Astrocyte of the cerebellum (primary cell): ENCODE measurements at regions not wholly inside any gene's neighbourhood (a gene's known extent, or its start where the extent isn't known, plus 50 kb on each side); places are given as distances from the start of the nearest gene placed in this dataset.

Experiments used
- DNase-seq: peaks from one replicate; pipeline ENCODE4 v3.0.0-alpha.2; 2011; ENCODE audit warnings: low read depth
- H3K4me3 ChIP-seq: 2 replicates; pipeline ENCODE4 v1.5.1; 2011; ENCODE audit warnings: mild to moderate bottlenecking, low read depth, low read length, moderate library complexity
- in situ Hi-C: cut with HindIII; loops from 2 replicates; pipeline ENCODE4 v1.10.0; 2017; ENCODE audit warnings: low sequenced_read_pairs
- TF ChIP-seq, protein P1 (sequence below): IDR thresholded peaks from 2 replicates; pipeline ENCODE4 v1.5.1; 2012; ENCODE audit warnings: low read length, low read depth, moderate library complexity, mild to moderate bottlenecking; ENCODE audit errors: missing control alignments

DNA sequence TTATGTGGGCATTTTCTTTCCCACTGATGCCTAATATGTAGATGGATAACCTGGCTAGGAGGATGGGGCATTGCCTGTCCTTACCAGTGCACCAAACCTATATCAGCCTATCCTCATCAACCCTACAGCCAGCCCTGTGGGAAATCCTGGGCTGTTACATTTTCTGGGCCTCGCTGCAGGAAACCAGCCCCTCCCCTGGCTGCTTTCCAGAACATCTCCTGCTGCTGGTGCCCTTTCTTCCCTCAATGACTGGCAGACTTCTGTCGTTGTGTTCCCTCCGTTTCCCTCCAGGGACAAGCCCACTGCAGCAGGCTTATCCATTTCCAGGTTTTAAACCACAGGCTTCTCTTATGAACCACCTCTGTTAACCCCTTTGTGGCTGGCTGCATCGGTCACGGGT, 486.1 kb upstream of the COBL start:
- TF ChIP-seq, protein P1, sequence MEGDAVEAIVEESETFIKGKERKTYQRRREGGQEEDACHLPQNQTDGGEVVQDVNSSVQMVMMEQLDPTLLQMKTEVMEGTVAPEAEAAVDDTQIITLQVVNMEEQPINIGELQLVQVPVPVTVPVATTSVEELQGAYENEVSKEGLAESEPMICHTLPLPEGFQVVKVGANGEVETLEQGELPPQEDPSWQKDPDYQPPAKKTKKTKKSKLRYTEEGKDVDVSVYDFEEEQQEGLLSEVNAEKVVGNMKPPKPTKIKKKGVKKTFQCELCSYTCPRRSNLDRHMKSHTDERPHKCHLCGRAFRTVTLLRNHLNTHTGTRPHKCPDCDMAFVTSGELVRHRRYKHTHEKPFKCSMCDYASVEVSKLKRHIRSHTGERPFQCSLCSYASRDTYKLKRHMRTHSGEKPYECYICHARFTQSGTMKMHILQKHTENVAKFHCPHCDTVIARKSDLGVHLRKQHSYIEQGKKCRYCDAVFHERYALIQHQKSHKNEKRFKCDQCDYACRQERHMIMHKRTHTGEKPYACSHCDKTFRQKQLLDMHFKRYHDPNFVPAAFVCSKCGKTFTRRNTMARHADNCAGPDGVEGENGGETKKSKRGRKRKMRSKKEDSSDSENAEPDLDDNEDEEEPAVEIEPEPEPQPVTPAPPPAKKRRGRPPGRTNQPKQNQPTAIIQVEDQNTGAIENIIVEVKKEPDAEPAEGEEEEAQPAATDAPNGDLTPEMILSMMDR, result no peak
- no peak for DNase-seq
- no peak overlapping the region for H3K4me3 ChIP-seq
- in situ Hi-C loops, result no loop called here

DNA sequence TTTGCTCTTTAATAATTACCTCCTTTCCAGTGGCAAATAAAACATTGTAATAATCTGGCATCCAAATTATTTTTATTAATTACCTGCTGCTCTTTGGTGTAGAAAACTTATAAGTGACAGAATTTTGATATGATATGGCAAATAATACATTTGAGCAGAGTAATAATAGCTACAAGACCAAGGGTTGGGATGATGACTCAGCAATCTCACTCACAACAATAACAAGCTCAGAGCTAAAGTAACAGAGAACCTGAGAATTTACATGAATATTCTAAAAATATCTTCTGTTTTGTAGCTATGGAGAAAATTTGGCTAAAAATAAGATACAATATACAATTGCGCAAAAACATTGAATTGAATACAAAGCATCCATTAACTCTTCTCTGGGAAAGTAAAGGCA, 480.8 kb upstream of the COBL start:
- TF ChIP-seq, protein P1, result no peak
- H3K4me3 ChIP-seq, result no peak overlapping the region
- DNase-seq, result no peak
- in situ Hi-C loops, result no loop called here

DNA sequence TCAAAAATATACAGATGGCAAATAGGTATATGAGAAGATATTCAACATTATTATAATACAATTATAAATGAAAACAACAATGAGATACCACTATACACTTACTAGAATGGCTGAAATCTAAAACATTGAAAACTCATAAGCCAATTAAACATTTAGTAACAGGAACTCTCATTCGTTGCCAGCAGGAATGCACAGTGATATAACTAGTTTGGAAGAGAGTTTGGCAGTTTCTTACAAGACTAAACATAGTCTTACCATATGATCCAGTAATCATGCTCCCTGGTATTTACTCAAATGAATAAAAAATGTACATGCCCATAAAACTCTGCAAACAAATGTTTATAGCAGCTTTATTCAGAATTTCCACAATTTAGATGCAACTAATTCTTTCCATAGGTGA, 476.2 kb upstream of the COBL start:
- no peak for DNase-seq
- TF ChIP-seq, protein P1, result no peak
- H3K4me3 ChIP-seq, result no peak overlapping the region
- in situ Hi-C loops, result no loop called here

DNA sequence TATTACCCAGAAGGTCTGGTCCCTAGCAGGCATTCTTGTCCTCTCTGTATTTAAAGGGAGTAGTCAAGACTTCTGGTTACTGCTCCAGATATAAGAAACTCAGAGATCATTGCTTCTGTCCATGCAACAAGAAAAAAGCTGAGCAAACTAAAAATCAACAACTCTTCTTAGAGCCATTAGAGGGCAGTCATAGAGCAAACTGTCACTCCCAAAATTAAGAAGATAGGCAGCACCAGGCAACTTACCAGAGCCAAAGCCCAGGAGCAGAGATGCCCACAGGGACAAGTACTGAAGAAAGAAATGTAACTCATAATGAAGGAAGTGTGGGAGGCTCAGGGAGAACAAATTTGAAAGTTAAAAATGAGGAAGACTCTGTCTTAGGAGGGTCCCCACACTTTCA, 472.9 kb upstream of the COBL start:
- in situ Hi-C loops, result no loop called here

DNA sequence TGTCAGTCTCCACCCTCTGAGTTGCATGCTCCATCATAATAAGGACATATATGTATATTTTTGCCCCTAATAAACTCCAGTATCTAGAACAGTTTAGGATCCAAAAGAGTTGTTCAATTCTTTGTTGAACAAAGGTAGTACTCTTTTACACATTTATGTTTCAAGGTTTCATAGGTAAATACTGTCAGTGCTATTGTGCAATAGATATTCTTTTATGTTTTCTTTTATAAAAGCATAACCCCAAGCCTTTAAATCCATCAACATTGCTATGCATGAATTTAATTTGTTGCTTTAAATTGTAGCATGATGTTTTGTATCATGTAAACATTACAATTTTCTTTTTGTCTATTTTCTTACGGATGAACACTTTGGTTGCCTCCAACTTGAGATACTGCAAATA, 469.7 kb upstream of the COBL start:
- in situ Hi-C loops, result no loop called here
- TF ChIP-seq, protein P1, result no peak

More for the DNA sequence above, 472.9 kb upstream of the COBL start:
- H3K4me3 ChIP-seq, result no peak overlapping the region
- no peak for DNase-seq
- TF ChIP-seq, protein P1, result peak; percentile 47

DNA sequence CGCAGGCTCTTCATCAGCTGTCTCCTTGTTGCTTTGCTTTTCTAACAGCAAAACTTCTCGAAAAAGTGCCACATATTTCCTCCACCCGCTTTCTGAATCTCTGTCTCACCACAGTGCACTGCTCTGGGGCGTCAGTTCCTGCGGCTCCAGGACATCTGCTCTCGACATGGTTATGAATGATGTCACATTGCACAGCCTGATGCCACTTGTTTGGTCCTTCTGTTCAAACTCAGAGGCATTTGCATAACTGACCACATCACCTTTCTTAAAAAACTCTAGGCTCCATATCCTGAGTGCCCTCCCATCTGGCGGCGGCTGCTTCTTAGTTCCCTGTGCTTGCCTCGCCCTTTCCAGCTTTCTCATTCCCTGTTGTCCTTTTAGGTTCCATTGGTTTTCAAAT, 469.3 kb upstream of the COBL start:
- TF ChIP-seq, protein P1, result no peak
- no peak for DNase-seq
- in situ Hi-C loops, result no loop called here
- no peak overlapping the region for H3K4me3 ChIP-seq

More for the DNA sequence above, 469.7 kb upstream of the COBL start:
- DNase-seq, result no peak
- no peak overlapping the region for H3K4me3 ChIP-seq

DNA sequence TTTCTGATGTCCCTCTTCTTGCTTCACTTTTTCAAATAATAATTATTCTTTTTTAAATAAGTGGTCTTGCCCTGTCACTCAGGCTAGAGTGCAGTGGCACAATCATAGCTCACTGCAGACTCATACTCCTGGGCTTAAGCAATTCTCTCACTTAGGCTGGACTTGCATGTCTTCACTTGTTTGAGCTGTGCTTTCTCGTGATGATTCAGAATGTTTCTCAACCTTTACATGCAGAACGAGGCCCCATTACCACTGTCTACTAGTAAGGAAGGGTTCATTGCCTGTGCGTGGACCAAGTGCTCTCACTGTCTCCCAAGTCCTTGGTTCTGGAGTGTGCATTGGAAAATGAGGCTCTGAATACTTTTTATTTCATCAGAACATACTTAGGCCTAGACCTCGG, 468.6 kb upstream of the COBL start:
- in situ Hi-C loops, result no loop called here
- TF ChIP-seq, protein P1, result no peak
- DNase-seq, result no peak

More for the DNA sequence above, 468.6 kb upstream of the COBL start:
- no peak overlapping the region for H3K4me3 ChIP-seq
